KMS-11 (cell line): ENCODE measurements at regions not wholly inside any gene's neighbourhood (a gene's known extent, or its start where the extent isn't known, plus 50 kb on each side); places are given as distances from the start of the nearest gene placed in this dataset.

Experiments used
- H2AFZ ChIP-seq: fragments of 200-600 bp; sonication (generic); 2 replicates; pipeline ENCODE4 v1.6.1; 2016; ENCODE audit warnings: antibody characterized with exemption, mixed run types, low read depth
- H3K27ac ChIP-seq: fragments of 200-600 bp; sonication (generic); 2 replicates; pipeline ENCODE4 v1.6.1; 2016; ENCODE audit warnings: mild to moderate bottlenecking, mixed run types
- H3K27me3 ChIP-seq: fragments of 200-600 bp; sonication (generic); 2 replicates; pipeline ENCODE4 v1.6.1; 2017; ENCODE audit warnings: mild to moderate bottlenecking, low read depth, mixed run types, moderate library complexity; ENCODE audit not compliant: insufficient read depth
- H3K36me3 ChIP-seq: fragments of 200-600 bp; sonication (generic); 2 replicates; pipeline ENCODE4 v1.6.1; 2017; ENCODE audit warnings: mild to moderate bottlenecking, mixed run types; ENCODE audit not compliant: insufficient read depth
- H3K4me1 ChIP-seq: fragments of 200-600 bp; sonication (generic); 2 replicates; pipeline ENCODE4 v1.6.1; 2016; ENCODE audit warnings: mild to moderate bottlenecking, low read depth, mixed run types; ENCODE audit not compliant: poor library complexity, severe bottlenecking
- H3K4me2 ChIP-seq: fragments of 200-600 bp; sonication (generic); 2 replicates; pipeline ENCODE4 v1.7.0; 2016; ENCODE audit warnings: mild to moderate bottlenecking, mixed run types
- H3K4me3 ChIP-seq: fragments of 200-600 bp; sonication (generic); IDR thresholded peaks from 2 replicates; pipeline ENCODE4 v1.6.1; 2017; ENCODE audit warnings: low read depth, low read length, mixed read lengths; ENCODE audit not compliant: insufficient read depth
- H3K79me2 ChIP-seq: fragments of 200-600 bp; sonication (generic); 2 replicates; pipeline ENCODE4 v1.6.1; 2016; ENCODE audit warnings: low read depth, mixed run types; ENCODE audit not compliant: insufficient read depth
- H3K9ac ChIP-seq: fragments of 200-600 bp; sonication (generic); 2 replicates; pipeline ENCODE4 v1.6.1; 2016; ENCODE audit warnings: mild to moderate bottlenecking, mixed run types
- H4K20me1 ChIP-seq: fragments of 200-600 bp; sonication (generic); 2 replicates; pipeline ENCODE4 v1.6.1; 2016; ENCODE audit warnings: mild to moderate bottlenecking, mixed run types; ENCODE audit not compliant: insufficient read depth
- CTCF ChIP-seq: fragments of 200-600 bp; sonication (generic); conservative IDR thresholded peaks from 2 replicates; pipeline ENCODE4 v1.6.1; 2017; ENCODE audit warnings: low read depth, mild to moderate bottlenecking, antibody characterized with exemption, low read length, moderate library complexity, mixed read lengths

GRCh38 chr9:79936336-79936735 lies 364.6 kb downstream of the TLE4 start:
- Histone ChIP-seq H4K20me1 (no peaks in the 10 kb centered on the region), H2AFZ (no peak overlapping the region), H3K4me3 (no peak overlapping the region), H3K27me3 (no peaks in the 10 kb centered on the region), H3K4me1 (no peaks in the 10 kb centered on the region), H3K79me2 (no peaks in the 10 kb centered on the region), H3K4me2 (no peak overlapping the region), H3K9ac (no peak overlapping the region), H3K27ac (no peak overlapping the region), H3K36me3 (no peaks in the 10 kb centered on the region)
- no peak for TF ChIP-seq CTCF

DNA sequence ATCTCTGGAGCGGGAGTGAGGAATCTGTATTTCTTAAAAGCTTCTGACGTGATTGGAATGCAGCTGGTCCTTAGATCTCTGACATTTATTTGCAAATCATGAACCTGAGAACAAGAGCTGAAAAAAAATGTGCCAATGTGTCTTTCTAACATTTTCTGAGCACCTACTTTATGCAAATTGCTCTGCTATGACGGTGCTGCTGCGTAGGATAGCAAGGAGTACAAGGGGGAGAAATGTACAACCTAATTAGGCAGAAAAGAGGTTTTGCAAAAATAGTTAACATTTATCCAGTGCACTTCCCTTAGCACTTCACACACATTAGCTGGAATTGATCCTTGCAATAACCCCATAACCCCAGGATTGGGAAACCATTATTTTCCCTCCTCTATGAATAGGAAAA lies 357.5 kb downstream of the TLE4 start:
- Histone ChIP-seq H2AFZ (no peak overlapping the region), H3K27ac (no peak overlapping the region), H3K4me2 (no peak overlapping the region), H3K36me3 (no peaks in the 10 kb centered on the region), H3K4me1 (no peaks in the 10 kb centered on the region), H3K27me3 (no peaks in the 10 kb centered on the region), H3K9ac (no peak overlapping the region), H3K4me3 (no peak overlapping the region), H4K20me1 (no peaks in the 10 kb centered on the region), H3K79me2 (no peaks in the 10 kb centered on the region)
- TF ChIP-seq CTCF: no peak

- no peak for TF ChIP-seq CTCF
- H3K27me3 ChIP-seq: no peaks in the 10 kb centered on the region
- no peaks in the 10 kb centered on the region for H3K4me1 ChIP-seq
- no peak overlapping the region for H3K9ac ChIP-seq
- no peak overlapping the region for H3K27ac ChIP-seq
- no peaks in the 10 kb centered on the region for H4K20me1 ChIP-seq
- no peaks in the 10 kb centered on the region for H3K36me3 ChIP-seq
- no peaks in the 10 kb centered on the region for H3K79me2 ChIP-seq
- no peak overlapping the region for H3K4me3 ChIP-seq
- H2AFZ ChIP-seq: no peak overlapping the region
- H3K4me2 ChIP-seq: no peak overlapping the region
Measured at GRCh38 chr9:79928661-79929223, 357.0 kb downstream of the TLE4 start.

- no peak overlapping the region for H2AFZ ChIP-seq
- H3K79me2 ChIP-seq: no peaks in the 10 kb centered on the region
- H3K4me2 ChIP-seq: no peak overlapping the region
- no peaks in the 10 kb centered on the region for H3K36me3 ChIP-seq
- no peak overlapping the region for H3K9ac ChIP-seq
- no peak overlapping the region for H3K27ac ChIP-seq
- H3K4me3 ChIP-seq: no peak overlapping the region
- no peaks in the 10 kb centered on the region for H3K4me1 ChIP-seq
- H3K27me3 ChIP-seq: no peaks in the 10 kb centered on the region
- TF ChIP-seq CTCF: no peak
- no peaks in the 10 kb centered on the region for H4K20me1 ChIP-seq
Measured at GRCh38 chr9:79925326-79925725, 353.6 kb downstream of the TLE4 start.

DNA sequence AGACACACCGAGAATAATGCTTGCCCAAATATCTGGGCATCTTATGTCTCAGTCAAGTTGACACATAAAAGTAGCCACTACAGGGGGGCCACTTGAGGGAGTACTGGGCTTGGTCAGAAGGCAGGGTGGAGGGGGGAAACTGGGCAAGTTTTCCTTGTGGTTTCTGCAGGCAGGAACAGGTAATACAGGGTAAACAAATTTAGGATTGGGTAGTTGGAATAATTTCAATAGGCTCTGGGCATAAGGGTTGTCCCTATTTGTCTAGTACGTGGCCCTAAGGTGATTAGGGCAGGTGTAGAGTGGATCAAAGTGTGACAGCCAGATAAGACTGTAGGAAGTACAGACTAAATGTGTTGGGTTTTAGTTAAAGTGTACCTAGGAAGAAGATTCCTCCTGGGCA lies 353.1 kb downstream of the TLE4 start:
- Histone ChIP-seq H3K79me2 (no peaks in the 10 kb centered on the region), H3K27me3 (no peaks in the 10 kb centered on the region), H3K4me1 (no peaks in the 10 kb centered on the region), H2AFZ (no peak overlapping the region), H4K20me1 (no peaks in the 10 kb centered on the region), H3K4me3 (no peak overlapping the region), H3K4me2 (no peak overlapping the region), H3K36me3 (no peaks in the 10 kb centered on the region), H3K27ac (no peak overlapping the region), H3K9ac (no peak overlapping the region)
- no peak for TF ChIP-seq CTCF
